ENCODE measurements at regions not wholly inside any gene's neighbourhood (a gene's known extent, or its start where the extent isn't known, plus 50 kb on each side); places are given as distances from the start of the nearest gene placed in this dataset.

DNA sequence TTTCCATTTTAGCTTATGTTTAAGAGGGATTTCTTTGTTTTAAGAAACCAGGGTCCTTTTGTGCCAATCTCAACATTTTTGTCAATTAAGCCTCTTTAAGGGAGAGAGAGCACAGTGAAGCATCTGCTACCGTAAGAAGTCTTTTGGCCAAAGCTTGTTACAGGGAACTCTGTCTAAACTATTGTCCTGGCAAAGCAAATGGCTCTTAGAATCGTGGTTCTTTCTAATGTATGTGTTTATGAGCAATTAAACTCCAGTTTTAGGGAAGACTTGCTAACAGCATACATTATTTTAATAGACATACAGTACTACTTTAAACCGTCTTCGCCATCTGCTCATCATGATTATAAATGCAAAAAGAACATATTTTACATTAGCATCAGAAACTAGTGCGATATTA, 202.1 kb downstream of the CDCA7 start:
- TF ChIP-seq, protein P1, sequence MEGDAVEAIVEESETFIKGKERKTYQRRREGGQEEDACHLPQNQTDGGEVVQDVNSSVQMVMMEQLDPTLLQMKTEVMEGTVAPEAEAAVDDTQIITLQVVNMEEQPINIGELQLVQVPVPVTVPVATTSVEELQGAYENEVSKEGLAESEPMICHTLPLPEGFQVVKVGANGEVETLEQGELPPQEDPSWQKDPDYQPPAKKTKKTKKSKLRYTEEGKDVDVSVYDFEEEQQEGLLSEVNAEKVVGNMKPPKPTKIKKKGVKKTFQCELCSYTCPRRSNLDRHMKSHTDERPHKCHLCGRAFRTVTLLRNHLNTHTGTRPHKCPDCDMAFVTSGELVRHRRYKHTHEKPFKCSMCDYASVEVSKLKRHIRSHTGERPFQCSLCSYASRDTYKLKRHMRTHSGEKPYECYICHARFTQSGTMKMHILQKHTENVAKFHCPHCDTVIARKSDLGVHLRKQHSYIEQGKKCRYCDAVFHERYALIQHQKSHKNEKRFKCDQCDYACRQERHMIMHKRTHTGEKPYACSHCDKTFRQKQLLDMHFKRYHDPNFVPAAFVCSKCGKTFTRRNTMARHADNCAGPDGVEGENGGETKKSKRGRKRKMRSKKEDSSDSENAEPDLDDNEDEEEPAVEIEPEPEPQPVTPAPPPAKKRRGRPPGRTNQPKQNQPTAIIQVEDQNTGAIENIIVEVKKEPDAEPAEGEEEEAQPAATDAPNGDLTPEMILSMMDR (IDR thresholded peaks at IDR 0.05; ENCODE audit: control insufficient read depth, extremely low read depth, insufficient read depth) = no peak
- no peak for DNase-seq (ENCODE audit: low read depth)
- no peak overlapping the region for H3K4me3 ChIP-seq (ENCODE audit: low read depth, low read length)

DNA sequence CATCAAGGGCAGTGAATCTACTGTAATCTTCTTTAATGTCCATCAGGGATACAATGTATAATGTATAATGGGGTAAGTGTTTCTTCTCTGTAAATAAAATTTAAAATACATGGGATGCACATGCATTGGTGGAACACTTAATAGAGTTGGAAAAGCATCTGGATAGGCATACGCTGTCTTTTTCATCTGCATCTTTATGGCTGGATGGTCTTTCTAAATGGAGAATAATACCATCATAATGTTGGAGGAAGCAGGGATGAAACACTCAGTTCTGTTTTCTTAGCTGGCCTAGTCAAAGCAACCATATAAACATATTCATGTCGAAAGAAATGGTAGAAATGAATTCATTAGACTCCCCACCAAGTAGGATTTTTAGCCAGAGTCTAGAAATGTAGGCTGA, 202.8 kb downstream of the CDCA7 start:
- TF ChIP-seq, protein P1 (IDR thresholded peaks at IDR 0.05; ENCODE audit: control insufficient read depth, extremely low read depth, insufficient read depth) = no peak
- DNase-seq (ENCODE audit: low read depth) = no peak
- no peak overlapping the region for H3K4me3 ChIP-seq (ENCODE audit: low read depth, low read length)

DNA sequence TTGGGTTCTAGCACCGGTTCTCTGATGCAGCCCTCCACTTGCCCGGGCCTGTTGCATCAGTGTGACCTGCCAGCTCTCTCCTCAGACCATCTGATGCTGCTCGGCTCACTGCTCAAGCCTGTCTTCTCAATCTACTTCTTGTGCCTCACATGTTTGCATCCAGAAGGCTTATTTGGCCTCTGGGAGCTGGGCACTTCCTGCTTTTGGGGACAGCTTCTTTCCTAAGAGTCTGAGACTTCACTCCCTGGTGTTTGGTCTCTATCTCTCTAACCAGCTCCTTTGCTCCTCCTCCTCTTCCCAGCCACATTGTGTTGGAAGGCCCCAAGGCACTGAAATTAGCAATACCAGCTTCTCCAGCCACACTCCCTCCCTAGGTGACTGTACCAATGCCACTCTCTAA, 212.8 kb downstream of the CDCA7 start:
- TF ChIP-seq, protein P1 (IDR thresholded peaks at IDR 0.05; ENCODE audit: control insufficient read depth, extremely low read depth, insufficient read depth) = no peak
- DNase-seq (ENCODE audit: low read depth) = no peak
- no peak overlapping the region for H3K4me3 ChIP-seq (ENCODE audit: low read depth, low read length)

DNA sequence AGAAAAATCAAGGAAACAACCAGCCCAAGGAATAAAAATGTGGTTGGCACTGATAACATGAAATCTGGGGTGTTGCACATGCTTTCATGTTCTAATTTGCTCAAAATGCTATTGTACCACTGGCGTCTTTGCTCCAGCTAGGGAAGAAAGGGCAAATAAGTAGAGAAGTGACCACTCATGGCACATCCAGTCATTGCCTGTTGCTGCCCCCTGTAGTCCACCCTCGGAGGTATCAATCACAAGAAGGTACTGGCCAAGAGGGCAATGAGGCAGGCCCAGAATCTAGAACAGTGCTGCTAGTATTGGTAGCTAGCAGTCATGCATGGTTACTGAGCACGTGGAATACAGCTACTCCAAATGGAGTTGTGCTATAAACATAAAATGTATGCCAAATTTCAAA, 213.4 kb downstream of the CDCA7 start:
- TF ChIP-seq, protein P1 (IDR thresholded peaks at IDR 0.05; ENCODE audit: control insufficient read depth, extremely low read depth, insufficient read depth) = 0 out of 2 replicates have a peak, but pooled peaks have one; percentile 17
- no peak for DNase-seq (ENCODE audit: low read depth)
- H3K4me3 ChIP-seq (ENCODE audit: low read depth, low read length) = no peak overlapping the region

DNA sequence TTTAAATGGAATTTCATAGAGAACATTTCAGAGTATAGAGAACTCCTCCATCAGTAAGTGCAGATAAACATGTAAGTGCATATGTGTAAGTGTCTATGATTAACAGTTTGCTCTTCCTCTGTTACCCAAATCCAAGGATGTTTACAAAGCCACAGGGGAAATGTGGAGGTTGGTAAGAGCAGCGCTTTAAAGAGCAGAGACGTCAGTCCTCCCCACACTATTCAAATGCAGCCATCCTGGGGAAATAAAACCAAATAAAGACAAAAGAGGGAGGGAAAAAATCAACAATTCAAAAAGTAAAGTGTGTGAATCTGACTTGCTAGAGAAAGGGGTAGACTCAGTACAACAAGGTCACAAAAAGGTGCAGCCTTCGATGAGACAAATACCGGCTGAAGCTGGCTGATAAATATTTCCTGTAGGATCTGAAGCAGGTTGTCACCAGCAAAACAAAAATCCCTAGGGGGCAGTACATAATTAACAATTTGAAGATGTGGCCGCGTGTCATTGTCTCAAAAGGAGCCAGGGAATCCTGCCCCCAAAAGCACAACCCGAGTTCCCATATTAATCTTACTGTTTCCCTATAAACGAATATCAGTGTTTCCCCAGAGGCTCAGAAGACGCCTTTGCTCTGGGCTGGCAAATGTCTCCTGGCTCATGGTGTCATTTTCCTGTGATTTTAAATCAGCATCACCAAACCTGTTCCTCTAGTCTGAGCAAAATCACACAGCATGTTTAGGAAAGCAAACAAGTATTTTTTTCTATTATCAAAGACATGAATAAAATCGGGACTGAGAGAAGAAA, 216.5 kb downstream of the CDCA7 start:
- peak; percentile 87 for DNase-seq (ENCODE audit: low read depth)
- TF ChIP-seq, protein P1 (IDR thresholded peaks at IDR 0.05; ENCODE audit: control insufficient read depth, extremely low read depth, insufficient read depth) = peak; percentile 41
- H3K4me3 ChIP-seq (ENCODE audit: low read depth, low read length) = peak overlapping the region; percentile 24

DNA sequence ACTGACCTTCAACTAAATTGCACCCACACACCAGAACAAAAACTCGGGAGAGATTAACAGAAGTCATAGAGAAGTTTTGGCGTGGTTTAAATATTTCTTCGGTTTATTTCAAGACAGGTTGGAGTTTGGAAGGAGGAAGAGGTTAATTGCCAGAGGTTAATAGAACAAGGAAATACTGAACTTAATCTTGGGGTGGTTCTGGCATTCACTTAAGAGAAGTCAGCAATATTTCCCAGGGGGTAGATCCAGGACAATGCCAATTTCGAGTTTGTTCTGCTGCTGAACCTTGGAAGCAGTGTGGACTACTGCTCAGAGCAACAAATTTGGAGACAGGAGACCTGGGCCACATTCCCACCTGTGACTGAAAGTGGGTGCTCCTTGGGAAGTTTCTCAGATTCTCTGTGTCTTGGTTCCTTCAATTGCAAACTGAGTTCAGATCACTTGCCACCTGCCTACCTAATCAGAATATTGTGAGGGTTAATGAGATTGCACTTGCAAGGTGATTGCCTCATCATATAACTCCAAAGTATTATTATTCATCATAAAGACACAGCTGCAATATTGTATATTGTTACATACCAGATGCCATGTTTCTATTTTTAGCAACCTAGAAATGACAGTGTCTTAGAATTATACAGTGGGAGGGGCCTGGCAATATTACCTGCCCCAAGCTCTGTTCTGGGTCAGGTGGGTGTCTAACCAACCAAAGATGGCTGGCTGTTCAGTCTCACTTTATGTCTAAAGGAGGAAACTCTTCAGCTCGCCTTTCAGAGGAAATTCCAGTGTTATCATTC, 217.4 kb downstream of the CDCA7 start:
- TF ChIP-seq, protein P1 (IDR thresholded peaks at IDR 0.05; ENCODE audit: control insufficient read depth, extremely low read depth, insufficient read depth) = no peak
- no peak for DNase-seq (ENCODE audit: low read depth)
- H3K4me3 ChIP-seq (ENCODE audit: low read depth, low read length) = peak overlapping the region; percentile 24

All from LNCaP clone FGC (cell line).